MM.1S (cell line): ENCODE measurements at regions not wholly inside any gene's neighbourhood (a gene's known extent, or its start where the extent isn't known, plus 50 kb on each side); places are given as distances from the start of the nearest gene placed in this dataset.

Source experiments
- DNase-seq: peaks from one replicate; pipeline ENCODE4 v3.0.0-alpha.2; 2015
- H2AFZ ChIP-seq: fragments of 300-600 bp; sonication (generic); 2 replicates; pipeline ENCODE4 v1.6.0; 2016; ENCODE audit warnings: antibody characterized with exemption, low read length
- H3F3A ChIP-seq: fragments of 300-600 bp; sonication (generic); 2 replicates; pipeline ENCODE4 v1.6.1; 2016; ENCODE audit warnings: mild to moderate bottlenecking, antibody characterized with exemption, low read length, moderate library complexity, mixed read lengths; ENCODE audit not compliant: insufficient read depth
- H3K27ac ChIP-seq: fragments of 300-600 bp; sonication (generic); 2 replicates; pipeline ENCODE4 v1.5.1; 2016; ENCODE audit warnings: mild to moderate bottlenecking, low read length
- H3K27me3 ChIP-seq: fragments of 300-600 bp; sonication (generic); replicated peaks from 2 replicates; pipeline ENCODE4 v1.6.0; 2016; ENCODE audit warnings: low read length; ENCODE audit not compliant: insufficient read depth
- H3K36me3 ChIP-seq: fragments of 300-600 bp; sonication (generic); replicated peaks from 2 replicates; pipeline ENCODE4 v1.6.1; 2016; ENCODE audit warnings: mild to moderate bottlenecking, low read length, mixed read lengths; ENCODE audit not compliant: insufficient read depth
- H3K4me1 ChIP-seq: fragments of 300-600 bp; sonication (generic); 2 replicates; pipeline ENCODE4 v1.6.1; 2016; ENCODE audit warnings: low read length, mixed read lengths
- H3K4me2 ChIP-seq: fragments of 300-600 bp; sonication (generic); 2 replicates; pipeline ENCODE4 v1.6.0; 2016; ENCODE audit warnings: low read depth, low read length
- H3K4me3 ChIP-seq: fragments of 300-600 bp; sonication (generic); 2 replicates; pipeline ENCODE4 v1.5.1; 2016; ENCODE audit warnings: low read length, mixed read lengths
- H3K79me2 ChIP-seq: fragments of 300-600 bp; sonication (generic); 2 replicates; pipeline ENCODE4 v1.6.1; 2016; ENCODE audit warnings: mixed run types, low read length, mixed read lengths
- H3K9ac ChIP-seq: fragments of 300-600 bp; sonication (generic); 2 replicates; pipeline ENCODE4 v1.6.1; 2016; ENCODE audit warnings: low read length, mixed read lengths
- H3K9me2 ChIP-seq: fragments of 300-600 bp; sonication (generic); replicated peaks from 2 replicates; pipeline ENCODE4 v1.6.1; 2016; ENCODE audit warnings: mild to moderate bottlenecking, low read length, mixed read lengths; ENCODE audit not compliant: insufficient read depth
- H3K9me3 ChIP-seq: fragments of 300-600 bp; sonication (generic); replicated peaks from 2 replicates; pipeline ENCODE4 v1.6.1; 2016; ENCODE audit warnings: mild to moderate bottlenecking, low read length, mixed read lengths; ENCODE audit not compliant: insufficient read depth
- H4K20me1 ChIP-seq: fragments of 300-600 bp; sonication (generic); 2 replicates; pipeline ENCODE4 v1.6.1; 2016; ENCODE audit warnings: mild to moderate bottlenecking, low read length, moderate library complexity, mixed read lengths; ENCODE audit not compliant: insufficient read depth
- CTCF ChIP-seq: fragments of 300-600 bp; sonication (generic); IDR thresholded peaks from 2 replicates; pipeline ENCODE4 v1.5.1; 2016; ENCODE audit warnings: antibody characterized with exemption, low read length, mixed read lengths
- EZH2 ChIP-seq: fragments of 300-600 bp; sonication (generic); optimal IDR thresholded peaks from 2 replicates; pipeline ENCODE3; 2017; ENCODE audit warnings: low read depth, mild to moderate bottlenecking, antibody characterized with exemption, low read length, mixed read lengths
- EZH2phosphoT487 ChIP-seq: fragments of 300-600 bp; sonication (generic); IDR thresholded peaks from 2 replicates; pipeline ENCODE4 v1.6.1; 2018; ENCODE audit warnings: antibody characterized with exemption, low read length

- no peaks in the 10 kb centered on the region for H3K79me2 ChIP-seq
- no peaks in the 10 kb centered on the region for H3K9me3 ChIP-seq
- no peak for DNase-seq
- H3K27me3 ChIP-seq, result no peaks in the 10 kb centered on the region
- no peak overlapping the region for H3K27ac ChIP-seq
- H2AFZ ChIP-seq, result no peak overlapping the region
- TF ChIP-seq EZH2phosphoT487 (no peak), EZH2 (no peak), CTCF (no peak)
- H3F3A ChIP-seq, result no peaks in the 10 kb centered on the region
- H4K20me1 ChIP-seq, result no peaks in the 10 kb centered on the region
- H3K4me1 ChIP-seq, result no peaks in the 10 kb centered on the region
- H3K4me3 ChIP-seq, result no peak overlapping the region
- no peaks in the 10 kb centered on the region for H3K36me3 ChIP-seq
- H3K9ac ChIP-seq, result no peak overlapping the region
- no peaks in the 10 kb centered on the region for H3K9me2 ChIP-seq
- H3K4me2 ChIP-seq, result no peak overlapping the region
Observed at GRCh38 chr2:22134421-22134820, 1010.7 kb downstream of the TDRD15 start.

GRCh38 chr2:22136446-22136845 is 1012.7 kb downstream of the TDRD15 start:
- H3F3A ChIP-seq, result no peaks in the 10 kb centered on the region
- no peak for DNase-seq
- no peaks in the 10 kb centered on the region for H3K79me2 ChIP-seq
- no peak overlapping the region for H3K4me2 ChIP-seq
- no peaks in the 10 kb centered on the region for H3K4me1 ChIP-seq
- H4K20me1 ChIP-seq, result no peaks in the 10 kb centered on the region
- H3K27ac ChIP-seq, result no peak overlapping the region
- no peaks in the 10 kb centered on the region for H3K36me3 ChIP-seq
- TF ChIP-seq EZH2 (no peak), EZH2phosphoT487 (no peak), CTCF (no peak)
- no peak overlapping the region for H3K4me3 ChIP-seq
- H3K9me3 ChIP-seq, result no peaks in the 10 kb centered on the region
- H3K9me2 ChIP-seq, result no peaks in the 10 kb centered on the region
- H3K9ac ChIP-seq, result no peak overlapping the region
- no peak overlapping the region for H2AFZ ChIP-seq
- no peaks in the 10 kb centered on the region for H3K27me3 ChIP-seq

GRCh38 chr2:22143840-22144239 is 1020.1 kb downstream of the TDRD15 start:
- Histone ChIP-seq H3K4me1 (no peaks in the 10 kb centered on the region), H3K4me3 (no peak overlapping the region), H3K9me3 (no peaks in the 10 kb centered on the region), H3K4me2 (no peak overlapping the region), H3K27ac (no peak overlapping the region), H3K36me3 (no peaks in the 10 kb centered on the region), H3K79me2 (no peaks in the 10 kb centered on the region), H4K20me1 (no peaks in the 10 kb centered on the region), H3K27me3 (no peaks in the 10 kb centered on the region), H3K9me2 (no peaks in the 10 kb centered on the region), H3K9ac (no peak overlapping the region), H3F3A (no peaks in the 10 kb centered on the region), H2AFZ (no peak overlapping the region)
- TF ChIP-seq EZH2phosphoT487 (no peak), CTCF (no peak), EZH2 (no peak)
- no peak for DNase-seq
